ENCODE measurements at regions not wholly inside any gene's neighbourhood (a gene's known extent, or its start where the extent isn't known, plus 50 kb on each side); places are given as distances from the start of the nearest gene placed in this dataset.

GRCh38 chr10:131431978-131432690, 120.6 kb upstream of the TCERG1L start:
- no peak overlapping the region for H3K4me3 ChIP-seq (ENCODE audit: insufficient read depth, low read depth, low read length)
- no peak for DNase-seq
- H3K36me3 ChIP-seq (replicated peaks; ENCODE audit: control insufficient read depth, insufficient read depth, low read length), result no peaks in the 10 kb centered on the region
- H3K27me3 ChIP-seq (ENCODE audit: control insufficient read depth, insufficient read depth, low read length), result no peaks in the 10 kb centered on the region

GRCh38 chr10:131433568-131433967, 122.0 kb upstream of the TCERG1L start:
- no peaks in the 10 kb centered on the region for H3K27me3 ChIP-seq (ENCODE audit: control insufficient read depth, insufficient read depth, low read length)
- no peak for DNase-seq
- H3K36me3 ChIP-seq (replicated peaks; ENCODE audit: control insufficient read depth, insufficient read depth, low read length), result no peaks in the 10 kb centered on the region
- no peak overlapping the region for H3K4me3 ChIP-seq (ENCODE audit: insufficient read depth, low read depth, low read length)

- Histone ChIP-seq H3K27me3 (ENCODE audit: control insufficient read depth, insufficient read depth, low read length) (no peaks in the 10 kb centered on the region), H3K36me3 (replicated peaks; ENCODE audit: control insufficient read depth, insufficient read depth, low read length) (no peaks in the 10 kb centered on the region), H3K4me3 (ENCODE audit: insufficient read depth, low read depth, low read length) (no peak overlapping the region)
- DNase-seq, result no peak
These were observed 123.7 kb upstream of the TCERG1L start for GRCh38 chr10:131435232-131435631.

- peak; percentile 38 for DNase-seq
- Histone ChIP-seq H3K27me3 (ENCODE audit: control insufficient read depth, insufficient read depth, low read length) (no peaks in the 10 kb centered on the region), H3K4me3 (ENCODE audit: insufficient read depth, low read depth, low read length) (no peak overlapping the region), H3K36me3 (replicated peaks; ENCODE audit: control insufficient read depth, insufficient read depth, low read length) (no peaks in the 10 kb centered on the region)
These were observed 124.4 kb upstream of the TCERG1L start for GRCh38 chr10:131435760-131436457.

GRCh38 chr10:131436458-131436857, 124.9 kb upstream of the TCERG1L start:
- Histone ChIP-seq H3K27me3 (ENCODE audit: control insufficient read depth, insufficient read depth, low read length) (no peaks in the 10 kb centered on the region), H3K4me3 (ENCODE audit: insufficient read depth, low read depth, low read length) (no peak overlapping the region), H3K36me3 (replicated peaks; ENCODE audit: control insufficient read depth, insufficient read depth, low read length) (no peaks in the 10 kb centered on the region)
- no peak for DNase-seq

GRCh38 chr10:131437556-131438475, 126.3 kb upstream of the TCERG1L start:
- Histone ChIP-seq H3K4me3 (ENCODE audit: insufficient read depth, low read depth, low read length) (no peak overlapping the region), H3K36me3 (replicated peaks; ENCODE audit: control insufficient read depth, insufficient read depth, low read length) (no peaks in the 10 kb centered on the region), H3K27me3 (ENCODE audit: control insufficient read depth, insufficient read depth, low read length) (no peaks in the 10 kb centered on the region)
- no peak for DNase-seq

- Histone ChIP-seq H3K36me3 (replicated peaks; ENCODE audit: control insufficient read depth, insufficient read depth, low read length) (no peaks in the 10 kb centered on the region), H3K27me3 (ENCODE audit: control insufficient read depth, insufficient read depth, low read length) (no peaks in the 10 kb centered on the region), H3K4me3 (ENCODE audit: insufficient read depth, low read depth, low read length) (no peak overlapping the region)
- no peak for DNase-seq
These were observed 127.1 kb upstream of the TCERG1L start for GRCh38 chr10:131438665-131439064.

- H3K36me3 ChIP-seq (replicated peaks; ENCODE audit: control insufficient read depth, insufficient read depth, low read length), result no peaks in the 10 kb centered on the region
- DNase-seq, result no peak
- H3K27me3 ChIP-seq (ENCODE audit: control insufficient read depth, insufficient read depth, low read length), result no peaks in the 10 kb centered on the region
- H3K4me3 ChIP-seq (ENCODE audit: insufficient read depth, low read depth, low read length), result no peak overlapping the region
These were observed 128.2 kb upstream of the TCERG1L start for GRCh38 chr10:131439705-131440104.

GRCh38 chr10:131440405-131441360, 129.2 kb upstream of the TCERG1L start:
- no peaks in the 10 kb centered on the region for H3K27me3 ChIP-seq (ENCODE audit: control insufficient read depth, insufficient read depth, low read length)
- H3K36me3 ChIP-seq (replicated peaks; ENCODE audit: control insufficient read depth, insufficient read depth, low read length), result no peaks in the 10 kb centered on the region
- no peak for DNase-seq
- H3K4me3 ChIP-seq (ENCODE audit: insufficient read depth, low read depth, low read length), result no peak overlapping the region

- no peaks in the 10 kb centered on the region for H3K27me3 ChIP-seq (ENCODE audit: control insufficient read depth, insufficient read depth, low read length)
- no peak for DNase-seq
- no peaks in the 10 kb centered on the region for H3K36me3 ChIP-seq (replicated peaks; ENCODE audit: control insufficient read depth, insufficient read depth, low read length)
- no peak overlapping the region for H3K4me3 ChIP-seq (ENCODE audit: insufficient read depth, low read depth, low read length)
These were observed 130.8 kb upstream of the TCERG1L start for GRCh38 chr10:131442271-131442670.

GRCh38 chr10:131444286-131444685, 132.8 kb upstream of the TCERG1L start:
- no peaks in the 10 kb centered on the region for H3K36me3 ChIP-seq (replicated peaks; ENCODE audit: control insufficient read depth, insufficient read depth, low read length)
- no peak overlapping the region for H3K4me3 ChIP-seq (ENCODE audit: insufficient read depth, low read depth, low read length)
- no peak for DNase-seq
- H3K27me3 ChIP-seq (ENCODE audit: control insufficient read depth, insufficient read depth, low read length), result no peaks in the 10 kb centered on the region

GRCh38 chr10:131444862-131445461, 133.4 kb upstream of the TCERG1L start:
- DNase-seq, result no peak
- Histone ChIP-seq H3K27me3 (ENCODE audit: control insufficient read depth, insufficient read depth, low read length) (no peaks in the 10 kb centered on the region), H3K4me3 (ENCODE audit: insufficient read depth, low read depth, low read length) (no peak overlapping the region), H3K36me3 (replicated peaks; ENCODE audit: control insufficient read depth, insufficient read depth, low read length) (no peaks in the 10 kb centered on the region)

GRCh38 chr10:131445623-131446022, 134.1 kb upstream of the TCERG1L start:
- Histone ChIP-seq H3K36me3 (replicated peaks; ENCODE audit: control insufficient read depth, insufficient read depth, low read length) (no peaks in the 10 kb centered on the region), H3K4me3 (ENCODE audit: insufficient read depth, low read depth, low read length) (no peak overlapping the region), H3K27me3 (ENCODE audit: control insufficient read depth, insufficient read depth, low read length) (no peaks in the 10 kb centered on the region)
- no peak for DNase-seq
